CD8-positive, alpha-beta memory T cell (primary cell): ENCODE measurements at regions not wholly inside any gene's neighbourhood (a gene's known extent, or its start where the extent isn't known, plus 50 kb on each side); places are given as distances from the start of the nearest gene placed in this dataset.
"Not testable (repeated sequence)": the region's sequence is repeated elsewhere in the genome, so short reads cannot be mapped to it uniquely, and the experiment has no call there.

Experiments used
- CTCF ChIA-PET: fragments of 350-600 bp; sonication (Branson Sonifier 250); formaldehyde crosslinking; loops from one replicate; lab custom pipeline; 2021; ENCODE audit warnings: antibody characterized with exemption; lab: Charles Lee
- POLR2A ChIA-PET: fragments of 350-600 bp; sonication (Branson Sonifier 250); formaldehyde crosslinking; loops from one replicate; lab custom pipeline; 2021; ENCODE audit warnings: antibody characterized with exemption; lab: Charles Lee
- DNase-seq, 5 donors: peaks; one replicate each; pipeline versions ENCODE4 v3.0.0 to v3.0.0-alpha.2; 2020 to 2022; ENCODE audit warnings: mixed read lengths in 1 of 5
- H3K27ac ChIP-seq: one replicate; pipeline ENCODE4 v1.7.0; 2013; ENCODE audit warnings: low read depth, mild to moderate bottlenecking, low read length, moderate library complexity
- H3K27me3 ChIP-seq: 2 replicates; pipeline ENCODE4 v1.7.0; 2013; ENCODE audit warnings: low read length, mild to moderate bottlenecking; ENCODE audit not compliant: insufficient read depth, poor library complexity, severe bottlenecking
- H3K36me3 ChIP-seq: 2 replicates; pipeline ENCODE4 v1.7.0; 2013; ENCODE audit warnings: mild to moderate bottlenecking, low read length, moderate library complexity; ENCODE audit not compliant: insufficient read depth
- H3K4me1 ChIP-seq: 2 replicates; pipeline ENCODE4 v1.7.0; 2013; ENCODE audit warnings: mild to moderate bottlenecking, low read length, moderate library complexity; ENCODE audit not compliant: insufficient read depth
- H3K4me3 ChIP-seq: 2 replicates; pipeline ENCODE4 v1.7.0; 2013; ENCODE audit warnings: mild to moderate bottlenecking, low read length
- H3K9me3 ChIP-seq: 2 replicates; pipeline ENCODE4 v1.7.0; 2013; ENCODE audit warnings: mild to moderate bottlenecking, low read length
- H3K27ac Mint-ChIP-seq, 8 donors: one replicate each; pipeline ENCODE4 v1.8.0; 2020 to 2021; ENCODE audit warnings: mixed read lengths in 8 of 8, mild to moderate bottlenecking in 6 of 8, inconsistent platforms in 3 of 8, moderate library complexity in 3 of 8
- H3K27me3 Mint-ChIP-seq, 2 donors: one replicate each; pipeline ENCODE4 v1.8.0; 2020 to 2021; ENCODE audit warnings: mixed read lengths in 2 of 2, mild to moderate bottlenecking in 1 of 2, moderate library complexity in 1 of 2
- H3K36me3 Mint-ChIP-seq, 3 donors: one replicate each; pipeline ENCODE4 v1.8.0; 2020 to 2021; ENCODE audit warnings: mixed read lengths in 3 of 3, inconsistent platforms in 1 of 3, mild to moderate bottlenecking in 1 of 3
- H3K4me1 Mint-ChIP-seq, 3 donors: one replicate each; pipeline ENCODE4 v1.8.0; 2020 to 2021; ENCODE audit warnings: mixed read lengths in 3 of 3, inconsistent platforms in 1 of 3, mild to moderate bottlenecking in 1 of 3
- H3K4me3 Mint-ChIP-seq, 7 donors: one replicate each; pipeline ENCODE4 v1.8.0; 2020 to 2021; ENCODE audit warnings: mixed read lengths in 7 of 7, mild to moderate bottlenecking in 6 of 7, moderate library complexity in 4 of 7, inconsistent platforms in 2 of 7
- H3K9me3 Mint-ChIP-seq, 5 donors: one replicate each; pipeline ENCODE4 v1.8.0; 2020 to 2022; ENCODE audit warnings: mixed read lengths in 5 of 5, mild to moderate bottlenecking in 3 of 5, moderate library complexity in 2 of 5, inconsistent platforms in 1 of 5

- no peaks in the 10 kb centered on the region for H3K36me3 Mint-ChIP-seq
- Histone ChIP-seq H3K4me1 (no peaks in the 10 kb centered on the region), H3K27me3 (no peaks in the 10 kb centered on the region), H3K4me3 (no peak overlapping the region), H3K27ac (no peak overlapping the region), H3K9me3 (no peaks in the 10 kb centered on the region), H3K36me3 (no peaks in the 10 kb centered on the region)
- H3K9me3 Mint-ChIP-seq: peaks cover 0 to 18% (median 4%) of the 10 kb centered on the region in 5 donors
- ChIA-PET CTCF (no interaction called here), POLR2A (no interaction called here)
- no peak overlapping the region for H3K4me3 Mint-ChIP-seq
- no peak for DNase-seq
- H3K27ac Mint-ChIP-seq: no peak overlapping the region
- H3K4me1 Mint-ChIP-seq: no peaks in the 10 kb centered on the region
- peaks cover 0 to 2% of the 10 kb centered on the region in 2 donors for H3K27me3 Mint-ChIP-seq
Observed at GRCh38 chr14:37698840-37699777, 103.7 kb downstream of the TTC6 start.

DNA sequence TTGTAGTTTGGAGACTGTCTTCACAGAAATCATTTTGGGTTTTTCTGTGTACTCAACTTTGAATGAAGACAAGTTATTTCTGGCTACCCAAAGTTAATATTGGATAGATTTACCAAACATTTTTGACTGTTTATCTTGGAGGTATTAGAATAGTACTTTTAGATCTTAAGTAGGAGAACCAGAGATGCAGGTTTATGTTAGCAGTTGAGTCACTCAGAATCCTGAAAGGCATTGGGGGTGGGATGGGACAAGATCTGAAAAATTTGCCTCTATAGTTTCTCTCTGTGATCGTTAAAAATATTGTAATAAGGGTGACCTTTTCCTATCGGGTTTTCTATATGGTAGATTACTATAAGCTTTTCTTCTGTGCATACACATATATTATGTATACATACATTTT, 112.3 kb downstream of the TTC6 start:
- H3K27ac ChIP-seq: no peak overlapping the region
- POLR2A ChIA-PET: no interaction called here

GRCh38 chr14:37708481-37708880, 113.1 kb downstream of the TTC6 start:
- H3K27me3 ChIP-seq: no peaks in the 10 kb centered on the region
- peaks cover 0 to 1% of the 10 kb centered on the region in 2 donors for H3K27me3 Mint-ChIP-seq
- peaks cover 0 to 1% (median 0%) of the 10 kb centered on the region in 3 donors for H3K36me3 Mint-ChIP-seq
- H3K36me3 ChIP-seq: no peaks in the 10 kb centered on the region
- POLR2A ChIA-PET: no interaction called here
- CTCF ChIA-PET: no interaction called here
- peaks cover 0 to 8% (median 0%) of the 10 kb centered on the region in 5 donors for H3K9me3 Mint-ChIP-seq
- no peak overlapping the region for H3K4me3 ChIP-seq
- no peaks in the 10 kb centered on the region for H3K9me3 ChIP-seq
- H3K27ac ChIP-seq: no peak overlapping the region
- H3K4me1 Mint-ChIP-seq: no peaks in the 10 kb centered on the region
- H3K27ac Mint-ChIP-seq: no peak overlapping the region
- H3K4me3 Mint-ChIP-seq: no peak overlapping the region
- no peaks in the 10 kb centered on the region for H3K4me1 ChIP-seq
- no peak for DNase-seq

More for the DNA sequence above, 112.3 kb downstream of the TTC6 start:
- H3K36me3 ChIP-seq: no peaks in the 10 kb centered on the region
- DNase-seq: no peak
- no peak overlapping the region for H3K4me3 ChIP-seq
- Mint-ChIP-seq H3K4me1 (no peaks in the 10 kb centered on the region), H3K36me3 (no peaks in the 10 kb centered on the region), H3K27ac (no peak overlapping the region), H3K4me3 (no peak overlapping the region), H3K27me3 (peaks cover 0 to 1% of the 10 kb centered on the region in 2 donors), H3K9me3 (peaks cover 0 to 8% (median 0%) of the 10 kb centered on the region in 5 donors)
- H3K9me3 ChIP-seq: no peaks in the 10 kb centered on the region
- no peaks in the 10 kb centered on the region for H3K4me1 ChIP-seq
- CTCF ChIA-PET: no interaction called here
- H3K27me3 ChIP-seq: no peaks in the 10 kb centered on the region

- Mint-ChIP-seq H3K27me3 (peaks cover 0 to 1% of the 10 kb centered on the region in 2 donors), H3K9me3 (peaks cover 0 to 8% (median 0%) of the 10 kb centered on the region in 5 donors), H3K27ac (no peak overlapping the region), H3K4me3 (no peak overlapping the region), H3K36me3 (peaks cover 0 to 1% (median 0%) of the 10 kb centered on the region in 3 donors), H3K4me1 (no peaks in the 10 kb centered on the region)
- H3K27me3 ChIP-seq: no peaks in the 10 kb centered on the region
- H3K4me1 ChIP-seq: no peaks in the 10 kb centered on the region
- ChIA-PET POLR2A (no interaction called here), CTCF (no interaction called here)
- no peaks in the 10 kb centered on the region for H3K36me3 ChIP-seq
- H3K4me3 ChIP-seq: no peak overlapping the region
- no peak for DNase-seq
- H3K27ac ChIP-seq: no peak overlapping the region
- H3K9me3 ChIP-seq: no peaks in the 10 kb centered on the region
Observed at GRCh38 chr14:37709419-37710195, 114.2 kb downstream of the TTC6 start.

GRCh38 chr14:37711356-37711830, 116.0 kb downstream of the TTC6 start:
- Histone ChIP-seq H3K27me3 (no peaks in the 10 kb centered on the region), H3K4me1 (no peaks in the 10 kb centered on the region), H3K36me3 (no peaks in the 10 kb centered on the region), H3K9me3 (no peaks in the 10 kb centered on the region), H3K27ac (no peak overlapping the region), H3K4me3 (no peak overlapping the region)
- no peak overlapping the region for H3K27ac Mint-ChIP-seq
- H3K27me3 Mint-ChIP-seq: no peaks in the 10 kb centered on the region
- no peaks in the 10 kb centered on the region for H3K4me1 Mint-ChIP-seq
- no peak overlapping the region for H3K4me3 Mint-ChIP-seq
- peaks cover 0 to 1% (median 0%) of the 10 kb centered on the region in 3 donors for H3K36me3 Mint-ChIP-seq
- POLR2A ChIA-PET: no interaction called here
- H3K9me3 Mint-ChIP-seq: peaks cover 0 to 6% (median 5%) of the 10 kb centered on the region in 5 donors
- CTCF ChIA-PET: no interaction called here
- no peak for DNase-seq

DNA sequence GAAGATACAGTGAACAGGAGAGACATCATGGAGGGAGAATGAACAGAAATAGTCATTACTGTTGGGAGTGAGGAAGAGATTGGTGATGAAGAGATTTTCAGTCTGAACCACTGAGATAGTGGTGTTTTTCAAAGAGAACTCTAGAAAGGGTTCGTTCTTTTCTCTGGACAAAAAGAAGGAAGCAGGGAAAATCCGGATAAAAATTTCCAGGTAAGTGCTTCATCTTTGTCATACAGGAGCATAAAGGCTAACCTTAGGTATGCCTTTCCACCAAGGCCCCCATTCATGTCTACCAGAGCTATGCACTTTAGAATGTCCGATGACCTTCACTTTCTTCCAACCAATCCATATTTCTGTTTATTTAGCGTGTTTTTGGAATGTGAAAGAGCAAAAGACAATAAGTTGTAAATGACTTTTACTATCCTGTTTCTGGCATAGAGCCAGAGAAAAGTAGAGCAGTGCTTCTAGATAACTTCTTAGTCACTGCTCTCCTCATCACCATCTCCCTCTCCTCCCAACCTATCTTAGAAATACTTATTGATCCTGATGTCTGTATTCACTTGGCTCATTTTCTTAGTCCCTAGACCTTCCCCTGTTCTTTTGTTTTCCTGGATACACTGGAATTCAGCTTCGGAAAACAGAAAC, 116.5 kb downstream of the TTC6 start:
- peaks cover 0 to 8% (median 5%) of the 10 kb centered on the region in 5 donors for H3K9me3 Mint-ChIP-seq
- H3K27me3 Mint-ChIP-seq: no peaks in the 10 kb centered on the region
- ChIA-PET CTCF (no interaction called here), POLR2A (no interaction called here)
- no peak overlapping the region for H3K27ac Mint-ChIP-seq
- H3K4me1 Mint-ChIP-seq: no peaks in the 10 kb centered on the region
- peaks cover 0 to 1% (median 0%) of the 10 kb centered on the region in 3 donors for H3K36me3 Mint-ChIP-seq
- H3K4me1 ChIP-seq: no peaks in the 10 kb centered on the region
- H3K9me3 ChIP-seq: no peaks in the 10 kb centered on the region
- no peak for DNase-seq
- no peak overlapping the region for H3K27ac ChIP-seq
- H3K4me3 Mint-ChIP-seq: no peak overlapping the region
- H3K36me3 ChIP-seq: no peaks in the 10 kb centered on the region
- no peaks in the 10 kb centered on the region for H3K27me3 ChIP-seq
- no peak overlapping the region for H3K4me3 ChIP-seq

GRCh38 chr14:37712476-37712860, 117.0 kb downstream of the TTC6 start:
- H3K4me1 ChIP-seq, DNase-seq, H3K4me3 Mint-ChIP-seq, H3K4me1 Mint-ChIP-seq, H3K27ac Mint-ChIP-seq, H3K36me3 Mint-ChIP-seq, H3K9me3 ChIP-seq, H3K27ac ChIP-seq, H3K27me3 Mint-ChIP-seq, H3K36me3 ChIP-seq, H3K4me3 ChIP-seq, POLR2A ChIA-PET, H3K27me3 ChIP-seq, CTCF ChIA-PET: not testable (repeated sequence)
- peaks cover 0 to 13% (median 5%) of the 10 kb centered on the region in 5 donors for H3K9me3 Mint-ChIP-seq
